Breast epithelium (tissue), 4 donors: ENCODE measurements at regions not wholly inside any gene's neighbourhood (a gene's known extent, or its start where the extent isn't known, plus 50 kb on each side); places are given as distances from the start of the nearest gene placed in this dataset.

Experiments
- DNase-seq, 2 donors: peaks; one replicate each; pipeline ENCODE4 v3.0.0-alpha.2; 2019; ENCODE audit warnings: low spot score in 2 of 2
- H3K27ac ChIP-seq, 2 donors: fragments of 200-600 bp; sonication (generic) in 1 of 2; one replicate each; pipeline ENCODE4 v1.5.1; 2016 to 2019; ENCODE audit warnings: mild to moderate bottlenecking in 1 of 2
- H3K27me3 ChIP-seq, 2 donors: fragments of 200-600 bp; sonication (generic) in 1 of 2; one replicate each; pipeline versions ENCODE4 v1.5.1 to v1.6.0; 2017 to 2019; ENCODE audit warnings: control low read depth in 1 of 2, mild to moderate bottlenecking in 1 of 2
- H3K36me3 ChIP-seq: fragments of 200-600 bp; one replicate; pipeline ENCODE4 v1.5.1; 2019
- H3K4me1 ChIP-seq, 2 donors: fragments of 200-600 bp; sonication (generic); one replicate each; pipeline ENCODE4 v1.5.1; 2016 to 2019; ENCODE audit warnings: control low read depth in 1 of 2
- H3K4me3 ChIP-seq, 3 donors: fragments of 200-600 bp; sonication (generic); 1 replicate in 2 of 3; 2 replicates in 1 of 3; pipeline ENCODE4 v1.5.1; 2016 to 2019; ENCODE audit warnings: mild to moderate bottlenecking in 3 of 3, moderate library complexity in 2 of 3
- H3K9me3 ChIP-seq, 2 donors: fragments of 200-600 bp; sonication (generic) in 1 of 2; one replicate each; pipeline ENCODE4 v1.5.1; 2016 to 2019; ENCODE audit warnings: control low read depth in 1 of 2
- CTCF ChIP-seq, 3 donors: fragments of 450-650 bp; IDR thresholded peaks; one replicate each; pipeline ENCODE4 v1.5.1; 2016 to 2017; ENCODE audit warnings: antibody characterized with exemption in 3 of 3, mild to moderate bottlenecking in 3 of 3, moderate library complexity in 3 of 3
- POLR2A ChIP-seq: fragments of 450-650 bp; IDR thresholded peaks from one replicate; pipeline ENCODE4 v1.6.1; 2016; ENCODE audit warnings: antibody characterized with exemption, mild to moderate bottlenecking, moderate library complexity
- POLR2AphosphoS5 ChIP-seq, 3 donors: sonication (generic); formaldehyde crosslinking; IDR thresholded peaks; one replicate each; pipeline ENCODE4 v1.6.1; 2017; ENCODE audit warnings: antibody characterized with exemption in 3 of 3
- intact Hi-C: fragments of 100-400 bp; cut with DNase I; formaldehyde crosslinking; loops from one replicate; pipeline ENCODE4 v1.15.1; 2023; ENCODE audit warnings: low total_unique reads

- intact Hi-C loops: no loop called here
- Histone ChIP-seq H3K36me3 (no peaks in the 10 kb centered on the region), H3K9me3 (no peaks in the 10 kb centered on the region), H3K27ac (no peak overlapping the region), H3K4me3 (no peak overlapping the region), H3K4me1 (no peaks in the 10 kb centered on the region), H3K27me3 (no peaks in the 10 kb centered on the region)
- TF ChIP-seq POLR2A (no peak), POLR2AphosphoS5 (IDR thresholded peaks at IDR 0.05) (no peak), CTCF (IDR thresholded peaks at IDR 0.05) (no peak)
- no peak for DNase-seq
Observed at GRCh38 chr1:185487936-185488335, 170.9 kb upstream of the IVNS1ABP start.

- H3K36me3 ChIP-seq: no peaks in the 10 kb centered on the region
- H3K4me3 ChIP-seq: no peak overlapping the region
- no peaks in the 10 kb centered on the region for H3K27me3 ChIP-seq
- H3K9me3 ChIP-seq: no peaks in the 10 kb centered on the region
- H3K4me1 ChIP-seq: no peaks in the 10 kb centered on the region
- DNase-seq: no peak
- intact Hi-C loops: no loop called here
- TF ChIP-seq POLR2A: no peak
- H3K27ac ChIP-seq: no peak overlapping the region
Observed at GRCh38 chr1:185487026-185487425, 170.0 kb upstream of the IVNS1ABP start.

GRCh38 chr1:185486346-185486745 is 169.3 kb upstream of the IVNS1ABP start:
- no peak for DNase-seq
- intact Hi-C loops: no loop called here
- Histone ChIP-seq H3K4me1 (no peaks in the 10 kb centered on the region), H3K36me3 (no peaks in the 10 kb centered on the region), H3K27ac (no peak overlapping the region), H3K27me3 (no peaks in the 10 kb centered on the region), H3K4me3 (no peak overlapping the region), H3K9me3 (no peaks in the 10 kb centered on the region)
- TF ChIP-seq POLR2AphosphoS5 (IDR thresholded peaks at IDR 0.05) (no peak), POLR2A (no peak), CTCF (IDR thresholded peaks at IDR 0.05) (no peak)

GRCh38 chr1:185483664-185484450 is 166.8 kb upstream of the IVNS1ABP start:
- H3K36me3 ChIP-seq: no peaks in the 10 kb centered on the region
- no peaks in the 10 kb centered on the region for H3K4me1 ChIP-seq
- H3K27ac ChIP-seq: peak overlapping the region; percentile 17 to 30
- no peaks in the 10 kb centered on the region for H3K9me3 ChIP-seq
- DNase-seq: no peak
- no peak for TF ChIP-seq CTCF (IDR thresholded peaks at IDR 0.05)
- peak in 1 of 3 donors; percentile 19 for TF ChIP-seq POLR2AphosphoS5 (IDR thresholded peaks at IDR 0.05)
- intact Hi-C loops: no loop called here
- H3K27me3 ChIP-seq: no peaks in the 10 kb centered on the region
- no peak overlapping the region for H3K4me3 ChIP-seq

GRCh38 chr1:185483217-185483616 is 166.2 kb upstream of the IVNS1ABP start:
- Histone ChIP-seq H3K27ac (no peak overlapping the region), H3K4me1 (no peaks in the 10 kb centered on the region), H3K4me3 (no peak overlapping the region), H3K9me3 (no peaks in the 10 kb centered on the region), H3K36me3 (no peaks in the 10 kb centered on the region), H3K27me3 (no peaks in the 10 kb centered on the region)
- TF ChIP-seq POLR2AphosphoS5 (IDR thresholded peaks at IDR 0.05): no peak
- TF ChIP-seq POLR2A: no peak
- TF ChIP-seq CTCF (IDR thresholded peaks at IDR 0.05): no peak
- no peak for DNase-seq
- intact Hi-C loops: no loop called here
